CD4-positive, CD25-positive, alpha-beta regulatory T cell (primary cell): ENCODE measurements at regions not wholly inside any gene's neighbourhood (a gene's known extent, or its start where the extent isn't known, plus 50 kb on each side); places are given as distances from the start of the nearest gene placed in this dataset.

ENCODE experiments used
- ATAC-seq, 2 donors: fragments of 150-1000 bp; cut with Tn5 transposase; one replicate each; pipeline ENCODE4 v1.10.0; 2021; ENCODE audit warnings: low read depth in 2 of 2, moderate number of reproducible peaks in 2 of 2, moderate library complexity in 1 of 2
- DNase-seq, 3 donors: peaks; one replicate each; pipeline versions ENCODE4 v3.0.0 to v3.0.0-alpha.2; 2012 to 2022; ENCODE audit warnings: mixed read lengths in 1 of 3
- H3K27ac ChIP-seq: one replicate; pipeline ENCODE4 v1.7.0; 2013; ENCODE audit warnings: mild to moderate bottlenecking, low read length; ENCODE audit not compliant: insufficient read depth, poor library complexity, severe bottlenecking
- H3K27me3 ChIP-seq: one replicate; pipeline ENCODE4 v1.7.0; 2013; ENCODE audit warnings: low read length; ENCODE audit not compliant: control insufficient read depth, insufficient read depth
- H3K36me3 ChIP-seq: one replicate; pipeline ENCODE4 v1.7.0; 2013; ENCODE audit warnings: mild to moderate bottlenecking, low read length, moderate library complexity; ENCODE audit not compliant: control insufficient read depth, insufficient read depth
- H3K4me1 ChIP-seq: 2 replicates; pipeline ENCODE4 v1.7.0; 2013; ENCODE audit warnings: mild to moderate bottlenecking, low read length; ENCODE audit not compliant: insufficient read depth, control insufficient read depth, poor library complexity, severe bottlenecking
- H3K4me3 ChIP-seq: one replicate; pipeline ENCODE4 v1.7.0; 2013; ENCODE audit warnings: low read depth, mild to moderate bottlenecking, low read length, moderate library complexity
- H3K9me3 ChIP-seq, 2 experiments: 1 replicate in 1 of 2; 2 replicates in 1 of 2; pipeline ENCODE4 v1.7.0; 2013; ENCODE audit warnings: low read length in 2 of 2, mild to moderate bottlenecking in 1 of 2, moderate library complexity in 1 of 2; ENCODE audit not compliant: control insufficient read depth in 2 of 2
- H3K27ac Mint-ChIP-seq, 3 donors: one replicate each; pipeline ENCODE4 v1.8.0; 2020 to 2022; ENCODE audit warnings: mild to moderate bottlenecking in 3 of 3, mixed read lengths in 3 of 3, moderate library complexity in 2 of 3
- H3K27me3 Mint-ChIP-seq: one replicate; pipeline ENCODE4 v1.8.0; 2022; ENCODE audit warnings: mild to moderate bottlenecking, mixed read lengths
- H3K36me3 Mint-ChIP-seq: one replicate; pipeline ENCODE4 v1.8.0; 2020; ENCODE audit warnings: mixed read lengths
- H3K4me1 Mint-ChIP-seq, 4 donors: one replicate each; pipeline ENCODE4 v1.8.0; 2020 to 2022; ENCODE audit warnings: mixed read lengths in 4 of 4, mild to moderate bottlenecking in 1 of 4
- H3K4me3 Mint-ChIP-seq, 4 donors: one replicate each; pipeline ENCODE4 v1.8.0; 2020 to 2022; ENCODE audit warnings: mild to moderate bottlenecking in 4 of 4, mixed read lengths in 4 of 4, moderate library complexity in 3 of 4
- H3K9me3 Mint-ChIP-seq, 7 donors: one replicate each; pipeline ENCODE4 v1.8.0; 2020 to 2022; ENCODE audit warnings: mixed read lengths in 7 of 7, mild to moderate bottlenecking in 3 of 7, moderate library complexity in 2 of 7

- H3K27me3 Mint-ChIP-seq = no peaks in the 10 kb centered on the region
- no peaks in the 10 kb centered on the region for H3K4me1 ChIP-seq
- no peaks in the 10 kb centered on the region for H3K27me3 ChIP-seq
- H3K4me3 ChIP-seq = no peak overlapping the region
- ATAC-seq = no peak
- H3K9me3 Mint-ChIP-seq = peaks cover 0 to 6% (median 0%) of the 10 kb centered on the region in 7 donors
- no peaks in the 10 kb centered on the region for H3K36me3 Mint-ChIP-seq
- no peaks in the 10 kb centered on the region for H3K36me3 ChIP-seq
- no peak overlapping the region for H3K4me3 Mint-ChIP-seq
- no peak overlapping the region for H3K27ac Mint-ChIP-seq
- DNase-seq = no peak
- no peaks in the 10 kb centered on the region for H3K9me3 ChIP-seq
- no peak overlapping the region for H3K27ac ChIP-seq
- no peaks in the 10 kb centered on the region for H3K4me1 Mint-ChIP-seq
These were observed 567.0 kb downstream of the CETN3 start for GRCh38 chr5:89842531-89842930.

GRCh38 chr5:89840906-89841305, 568.6 kb downstream of the CETN3 start:
- H3K4me3 ChIP-seq = no peak overlapping the region
- no peaks in the 10 kb centered on the region for H3K9me3 ChIP-seq
- no peak overlapping the region for H3K4me3 Mint-ChIP-seq
- no peak overlapping the region for H3K27ac ChIP-seq
- no peak overlapping the region for H3K27ac Mint-ChIP-seq
- no peaks in the 10 kb centered on the region for H3K4me1 Mint-ChIP-seq
- no peaks in the 10 kb centered on the region for H3K4me1 ChIP-seq
- no peaks in the 10 kb centered on the region for H3K36me3 Mint-ChIP-seq
- DNase-seq (no peak), ATAC-seq (no peak)
- no peaks in the 10 kb centered on the region for H3K36me3 ChIP-seq
- H3K27me3 ChIP-seq = no peaks in the 10 kb centered on the region
- H3K9me3 Mint-ChIP-seq = peaks cover 0 to 4% (median 0%) of the 10 kb centered on the region in 7 donors
- no peaks in the 10 kb centered on the region for H3K27me3 Mint-ChIP-seq

GRCh38 chr5:89830691-89831090, 578.9 kb downstream of the CETN3 start:
- no peaks in the 10 kb centered on the region for H3K4me1 ChIP-seq
- Mint-ChIP-seq H3K4me1 (no peaks in the 10 kb centered on the region), H3K4me3 (no peak overlapping the region), H3K36me3 (no peaks in the 10 kb centered on the region), H3K27ac (no peak overlapping the region), H3K27me3 (no peaks in the 10 kb centered on the region), H3K9me3 (peaks cover 0 to 13% (median 6%) of the 10 kb centered on the region in 7 donors)
- no peak overlapping the region for H3K27ac ChIP-seq
- H3K9me3 ChIP-seq = no peaks in the 10 kb centered on the region
- DNase-seq (no peak), ATAC-seq (no peak)
- no peaks in the 10 kb centered on the region for H3K27me3 ChIP-seq
- H3K4me3 ChIP-seq = no peak overlapping the region
- no peaks in the 10 kb centered on the region for H3K36me3 ChIP-seq

DNA sequence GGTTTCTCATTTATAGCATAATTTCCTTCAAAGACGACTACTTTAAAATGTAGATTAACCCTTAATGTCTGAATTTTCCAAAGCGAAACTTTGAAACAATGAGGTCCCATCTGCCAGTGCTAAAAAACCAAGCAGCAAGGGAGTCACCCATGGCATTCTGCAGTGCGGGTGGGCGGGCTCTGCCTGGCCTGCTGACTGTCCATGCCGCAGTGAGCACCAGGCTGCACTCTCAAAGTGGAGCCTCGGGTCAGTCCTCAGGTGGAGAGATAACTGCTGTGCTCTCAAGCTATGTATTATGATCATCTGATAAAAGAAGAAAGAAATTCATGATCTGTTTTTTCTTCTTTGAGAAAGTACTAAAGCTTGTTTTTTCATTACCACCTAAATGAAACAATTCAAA, 581.6 kb downstream of the CETN3 start:
- no peaks in the 10 kb centered on the region for H3K36me3 Mint-ChIP-seq
- ATAC-seq = no peak
- Histone ChIP-seq H3K27ac (no peak overlapping the region), H3K36me3 (no peaks in the 10 kb centered on the region), H3K27me3 (no peaks in the 10 kb centered on the region), H3K4me3 (no peak overlapping the region), H3K4me1 (no peaks in the 10 kb centered on the region), H3K9me3 (no peaks in the 10 kb centered on the region)
- H3K9me3 Mint-ChIP-seq = peaks cover 0 to 10% (median 5%) of the 10 kb centered on the region in 7 donors
- H3K4me3 Mint-ChIP-seq = no peak overlapping the region
- DNase-seq = no peak
- H3K4me1 Mint-ChIP-seq = no peaks in the 10 kb centered on the region
- H3K27me3 Mint-ChIP-seq = no peaks in the 10 kb centered on the region
- H3K27ac Mint-ChIP-seq = no peak overlapping the region

DNA sequence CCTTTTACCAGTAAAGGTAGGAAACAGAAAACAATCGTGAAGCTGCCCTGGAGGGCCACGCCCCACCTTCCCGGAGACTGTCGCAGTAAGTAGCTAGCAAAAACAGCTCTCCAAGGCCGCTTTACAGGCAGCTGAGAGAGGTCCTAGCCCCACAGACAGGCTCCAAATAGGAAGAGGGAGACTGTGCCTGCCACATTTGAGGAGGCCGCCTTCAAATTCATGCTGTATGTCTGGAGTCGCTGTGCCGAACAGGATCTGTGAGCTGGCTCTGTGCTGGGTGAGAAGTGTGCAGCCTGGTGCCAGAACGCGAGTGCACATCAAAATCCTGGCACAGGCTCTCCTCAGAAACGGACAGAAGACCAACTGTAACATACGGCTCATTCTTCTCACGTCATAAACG, 582.2 kb downstream of the CETN3 start:
- H3K9me3 Mint-ChIP-seq = peaks cover 0 to 10% (median 5%) of the 10 kb centered on the region in 7 donors
- H3K27me3 Mint-ChIP-seq = no peaks in the 10 kb centered on the region
- no peaks in the 10 kb centered on the region for H3K36me3 ChIP-seq
- H3K4me1 Mint-ChIP-seq = no peaks in the 10 kb centered on the region
- no peak for ATAC-seq
- no peaks in the 10 kb centered on the region for H3K4me1 ChIP-seq
- no peaks in the 10 kb centered on the region for H3K27me3 ChIP-seq
- H3K4me3 Mint-ChIP-seq = no peak overlapping the region
- no peaks in the 10 kb centered on the region for H3K36me3 Mint-ChIP-seq
- DNase-seq = no peak
- H3K9me3 ChIP-seq = no peaks in the 10 kb centered on the region
- H3K27ac ChIP-seq = no peak overlapping the region
- no peak overlapping the region for H3K27ac Mint-ChIP-seq
- H3K4me3 ChIP-seq = no peak overlapping the region

GRCh38 chr5:89826938-89827337, 582.6 kb downstream of the CETN3 start:
- H3K36me3 ChIP-seq = no peaks in the 10 kb centered on the region
- no peak for DNase-seq
- Mint-ChIP-seq H3K4me3 (no peak overlapping the region), H3K27ac (no peak overlapping the region), H3K27me3 (no peaks in the 10 kb centered on the region), H3K4me1 (no peaks in the 10 kb centered on the region), H3K9me3 (peaks cover 0 to 13% (median 5%) of the 10 kb centered on the region in 7 donors), H3K36me3 (no peaks in the 10 kb centered on the region)
- ATAC-seq = no peak
- H3K4me1 ChIP-seq = no peaks in the 10 kb centered on the region
- H3K4me3 ChIP-seq = no peak overlapping the region
- no peaks in the 10 kb centered on the region for H3K27me3 ChIP-seq
- no peak overlapping the region for H3K27ac ChIP-seq
- no peaks in the 10 kb centered on the region for H3K9me3 ChIP-seq

DNA sequence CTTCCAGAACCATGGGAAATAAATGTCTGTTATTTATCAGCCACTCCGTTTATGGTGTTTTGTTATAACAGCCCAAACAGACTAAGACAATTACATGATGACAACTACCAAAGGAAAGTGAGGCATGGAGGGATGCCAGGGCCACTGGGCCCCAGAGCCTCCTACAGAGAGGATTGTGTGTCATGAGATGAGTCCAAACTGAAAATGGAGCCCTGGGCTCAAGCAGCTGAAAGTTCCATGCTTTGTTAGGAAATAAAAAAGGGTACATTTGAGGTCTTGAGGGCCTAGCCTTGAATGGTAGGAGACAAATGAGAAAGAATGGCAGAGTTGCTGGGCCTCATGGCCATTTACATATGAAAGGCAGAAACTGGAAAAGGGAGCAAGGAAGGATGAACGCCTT, 586.5 kb downstream of the CETN3 start:
- H3K27ac ChIP-seq = no peak overlapping the region
- H3K4me3 Mint-ChIP-seq = no peak overlapping the region
- ATAC-seq (no peak), DNase-seq (no peak)
- no peaks in the 10 kb centered on the region for H3K36me3 ChIP-seq
- no peaks in the 10 kb centered on the region for H3K36me3 Mint-ChIP-seq
- peaks cover 0 to 11% (median 4%) of the 10 kb centered on the region in 7 donors for H3K9me3 Mint-ChIP-seq
- no peaks in the 10 kb centered on the region for H3K4me1 Mint-ChIP-seq
- H3K4me1 ChIP-seq = no peaks in the 10 kb centered on the region
- no peaks in the 10 kb centered on the region for H3K9me3 ChIP-seq
- H3K27ac Mint-ChIP-seq = no peak overlapping the region
- H3K27me3 ChIP-seq = no peaks in the 10 kb centered on the region
- no peak overlapping the region for H3K4me3 ChIP-seq
- no peaks in the 10 kb centered on the region for H3K27me3 Mint-ChIP-seq

- Histone ChIP-seq H3K9me3 (no peaks in the 10 kb centered on the region), H3K36me3 (no peaks in the 10 kb centered on the region), H3K27ac (no peak overlapping the region), H3K4me1 (no peaks in the 10 kb centered on the region), H3K27me3 (no peaks in the 10 kb centered on the region), H3K4me3 (no peak overlapping the region)
- peaks cover 0 to 10% (median 6%) of the 10 kb centered on the region in 7 donors for H3K9me3 Mint-ChIP-seq
- ATAC-seq = no peak
- H3K27ac Mint-ChIP-seq = no peak overlapping the region
- no peak overlapping the region for H3K4me3 Mint-ChIP-seq
- no peaks in the 10 kb centered on the region for H3K36me3 Mint-ChIP-seq
- no peak for DNase-seq
- no peaks in the 10 kb centered on the region for H3K4me1 Mint-ChIP-seq
- H3K27me3 Mint-ChIP-seq = no peaks in the 10 kb centered on the region
These were observed 591.7 kb downstream of the CETN3 start for GRCh38 chr5:89817841-89818240.
